ENCODE measurements at regions not wholly inside any gene's neighbourhood (a gene's known extent, or its start where the extent isn't known, plus 50 kb on each side); places are given as distances from the start of the nearest gene placed in this dataset.

DNA sequence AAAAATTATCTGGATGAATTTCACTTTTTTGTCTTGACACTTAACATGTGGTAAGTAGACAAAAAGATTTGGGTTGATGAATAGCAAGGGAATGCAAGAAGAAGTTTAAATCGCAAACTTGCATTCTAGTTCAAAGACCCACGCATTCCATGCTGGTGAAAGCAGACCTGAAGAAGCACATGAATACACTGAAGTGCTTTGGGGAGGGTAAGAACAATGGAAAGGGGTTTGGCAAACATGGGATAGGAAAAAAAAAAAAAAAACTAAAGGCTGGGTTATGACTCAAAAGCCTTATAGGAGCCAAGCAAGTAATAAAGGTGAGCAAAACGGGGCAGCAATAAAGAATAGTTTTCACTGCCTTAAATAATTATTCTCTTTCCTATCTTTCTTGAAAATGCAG is 450.2 kb downstream of the LMO4 start:
- DNase-seq: no peak
- WGBS, 2 donors: 54 to 74% methylated on average over 3 of the region's 3 CpGs
- Histone ChIP-seq H3K4me1 (no peaks in the 10 kb centered on the region), H3K4me3 (no peak overlapping the region), H3K27me3 (no peaks in the 10 kb centered on the region), H3K27ac (no peak overlapping the region), H3K36me3 (no peaks in the 10 kb centered on the region), H3K9me3 (no peaks in the 10 kb centered on the region)
- intact Hi-C loops (cut with DNase I): no loop called here
- TF ChIP-seq POLR2A (IDR thresholded peaks at IDR 0.05) (no peak), CTCF (IDR thresholded peaks at IDR 0.05) (no peak)

DNA sequence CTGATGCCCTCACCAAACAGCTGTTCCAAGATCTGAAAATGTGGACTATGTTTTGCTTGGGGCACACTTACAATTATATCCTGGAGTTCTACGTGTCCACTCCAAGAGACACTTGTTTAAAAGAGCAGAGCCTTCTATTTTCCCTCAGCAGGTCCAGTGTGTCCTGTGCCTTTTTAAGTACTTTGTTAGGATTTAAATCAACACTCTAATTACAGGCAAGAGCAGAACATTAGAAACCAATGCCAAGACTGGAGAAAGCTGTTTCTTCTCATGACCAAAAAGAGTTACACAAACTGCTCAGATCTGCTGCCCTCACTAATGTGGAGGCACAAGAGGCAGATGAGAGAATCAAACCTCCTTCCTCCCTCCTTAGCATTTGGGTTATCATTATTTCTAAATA is 452.9 kb downstream of the LMO4 start:
- H3K27ac ChIP-seq: peak overlapping the region in 1 of 4 donors; percentile 2
- no peaks in the 10 kb centered on the region for H3K4me1 ChIP-seq
- no peak for TF ChIP-seq CTCF (IDR thresholded peaks at IDR 0.05)
- H3K27me3 ChIP-seq: no peaks in the 10 kb centered on the region
- no peaks in the 10 kb centered on the region for H3K9me3 ChIP-seq
- no peak for DNase-seq
- no peaks in the 10 kb centered on the region for H3K36me3 ChIP-seq
- 83 to 89% methylated on average over 1 of the region's 1 CpG for WGBS, 2 donors
- intact Hi-C loops (cut with DNase I): no loop called here
- H3K4me3 ChIP-seq: no peak overlapping the region

DNA sequence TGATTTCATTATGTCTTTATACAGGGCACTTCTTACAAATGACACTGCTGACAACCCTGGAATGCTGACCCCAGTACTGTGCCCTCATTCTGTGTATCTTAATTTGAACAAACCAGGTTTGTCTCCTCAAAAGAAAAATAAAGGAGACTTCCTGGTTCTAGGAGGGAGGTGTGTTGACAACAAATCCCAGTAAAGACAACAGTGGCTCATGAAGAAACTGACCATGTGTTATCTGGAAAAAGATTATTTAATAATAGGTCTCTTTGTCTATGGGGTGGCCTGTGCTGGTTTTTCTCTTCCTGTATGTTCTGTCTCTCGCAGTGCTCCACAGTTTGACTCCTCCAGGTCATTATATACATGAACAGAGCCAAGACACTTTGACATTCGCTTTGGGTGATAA is 454.6 kb downstream of the LMO4 start:
- TF ChIP-seq CTCF (IDR thresholded peaks at IDR 0.05) (no peak), POLR2A (IDR thresholded peaks at IDR 0.05) (no peak)
- no peak for DNase-seq
- Histone ChIP-seq H3K4me3 (no peak overlapping the region), H3K9me3 (no peaks in the 10 kb centered on the region), H3K27me3 (no peaks in the 10 kb centered on the region), H3K4me1 (no peaks in the 10 kb centered on the region), H3K27ac (no peak overlapping the region), H3K36me3 (no peaks in the 10 kb centered on the region)
- intact Hi-C loops (cut with DNase I): no loop called here
- 65 to 100% methylated on average over 2 of the region's 2 CpGs for WGBS, 2 donors

GRCh38 chr1:87785386-87785785 is 456.7 kb downstream of the LMO4 start:
- Histone ChIP-seq H3K36me3 (no peaks in the 10 kb centered on the region), H3K4me3 (no peak overlapping the region), H3K4me1 (no peaks in the 10 kb centered on the region), H3K27ac (no peak overlapping the region), H3K9me3 (no peaks in the 10 kb centered on the region), H3K27me3 (no peaks in the 10 kb centered on the region)
- intact Hi-C loops (cut with DNase I): no loop called here
- TF ChIP-seq POLR2A (IDR thresholded peaks at IDR 0.05): no peak
- DNase-seq: no peak
- WGBS, 2 donors: 62 to 69% methylated on average over 1 of the region's 1 CpG

DNA sequence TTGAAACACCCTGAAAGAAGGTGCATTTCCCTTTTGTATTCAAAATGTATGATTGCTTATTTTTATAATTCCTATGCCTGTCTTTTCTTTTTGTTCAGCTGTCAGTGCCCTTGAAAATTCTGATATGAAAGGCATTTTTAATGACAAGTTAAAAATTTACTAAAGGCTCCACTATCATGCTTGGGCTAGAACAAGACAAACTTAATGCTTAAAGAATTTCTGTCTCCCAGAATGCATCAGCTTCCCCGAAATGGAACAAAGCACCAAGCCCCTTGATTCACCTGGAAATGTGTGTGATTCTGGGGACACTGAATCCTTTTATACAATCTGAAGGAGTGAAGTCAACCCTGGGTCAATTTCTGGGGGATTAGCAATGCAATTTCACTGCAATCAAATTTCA is 457.5 kb downstream of the LMO4 start:
- no peaks in the 10 kb centered on the region for H3K36me3 ChIP-seq
- H3K4me1 ChIP-seq: no peaks in the 10 kb centered on the region
- no peak for TF ChIP-seq POLR2A (IDR thresholded peaks at IDR 0.05)
- no peak for DNase-seq
- no peaks in the 10 kb centered on the region for H3K9me3 ChIP-seq
- H3K4me3 ChIP-seq: no peak overlapping the region
- intact Hi-C loops (cut with DNase I): no loop called here
- no peaks in the 10 kb centered on the region for H3K27me3 ChIP-seq
- H3K27ac ChIP-seq: no peak overlapping the region
- 83 to 86% methylated on average over 1 of the region's 1 CpG for WGBS, 2 donors

- Histone ChIP-seq H3K9me3 (no peaks in the 10 kb centered on the region), H3K4me1 (no peaks in the 10 kb centered on the region), H3K36me3 (no peaks in the 10 kb centered on the region), H3K27me3 (no peaks in the 10 kb centered on the region), H3K4me3 (no peak overlapping the region), H3K27ac (no peak overlapping the region)
- WGBS, 2 donors: 78 to 85% methylated on average over 5 of the region's 5 CpGs
- intact Hi-C loops (cut with DNase I): no loop called here
- DNase-seq: no peak
- TF ChIP-seq CTCF (IDR thresholded peaks at IDR 0.05): no peak
- no peak for TF ChIP-seq POLR2A (IDR thresholded peaks at IDR 0.05)
Observed at GRCh38 chr1:87786861-87787545, 458.3 kb downstream of the LMO4 start.
